GM12878 (cell line): ENCODE measurements at regions not wholly inside any gene's neighbourhood (a gene's known extent, or its start where the extent isn't known, plus 50 kb on each side); places are given as distances from the start of the nearest gene placed in this dataset.

Experiments used
- CTCF ChIP-seq, 3 experiments: IDR thresholded peaks in 2 of 3; conservative IDR thresholded peaks in 1 of 3; 2 replicates each; pipeline ENCODE4 v1.5.1; 2011; ENCODE audit warnings: low read depth in 3 of 3, low read length in 3 of 3, mild to moderate bottlenecking in 3 of 3, control low read depth in 2 of 3, moderate library complexity in 2 of 3, inconsistent platforms in 1 of 3, mixed read lengths in 1 of 3; ENCODE audit not compliant: control insufficient read depth in 2 of 3, insufficient read depth in 1 of 3; ENCODE audit errors: extremely low read depth in 1 of 3
- EP300 ChIP-seq, 2 experiments: fragments of 150-350 bp in 1 of 2; IDR thresholded peaks; 2 replicates each; pipeline ENCODE4 v1.6.1; 2011 to 2012; ENCODE audit warnings: low read depth in 2 of 2, low read length in 2 of 2, borderline replicate concordance in 1 of 2, improper control_type of control experiment in 1 of 2, inconsistent platforms in 1 of 2; ENCODE audit not compliant: control insufficient read depth in 1 of 2
- POLR2AphosphoS5 ChIP-seq: IDR thresholded peaks from 2 replicates; pipeline ENCODE4 v1.6.1; 2011; ENCODE audit warnings: mild to moderate bottlenecking, low read length, inconsistent platforms
- ZNF207 ChIP-seq: fragments of 450-650 bp; IDR thresholded peaks from 2 replicates; pipeline ENCODE4 v1.6.1; 2014; ENCODE audit warnings: antibody characterized with exemption, mild to moderate bottlenecking, borderline replicate concordance

DNA sequence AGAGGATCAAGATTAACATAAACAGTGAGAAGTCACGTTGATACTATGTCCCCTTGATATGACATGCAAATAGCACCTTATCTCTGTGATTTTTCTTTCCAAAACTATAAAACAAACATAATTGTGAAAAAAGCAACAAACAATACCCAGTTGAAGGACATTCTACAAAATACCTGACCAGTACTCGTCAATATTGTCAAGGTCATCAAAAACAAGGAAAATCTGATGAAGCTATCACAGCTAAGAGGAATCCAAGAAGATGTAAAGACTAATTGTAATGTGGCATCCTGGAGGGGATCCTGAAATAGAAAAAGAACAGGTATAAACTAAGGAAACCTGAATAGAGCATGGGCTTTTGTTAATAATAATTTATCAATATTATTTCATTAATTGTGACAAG, 321.5 kb upstream of the MAP2 start:
- TF ChIP-seq CTCF (IDR thresholded peaks at IDR 0.05 in 2 of 3, conservative IDR thresholded peaks at IDR 0.05 in 1 of 3; ENCODE audit: control insufficient read depth in 2 of 3, extremely low read depth in 1 of 3, insufficient read depth in 1 of 3, low read depth in 3 of 3, low read length in 3 of 3) = no peak
- TF ChIP-seq EP300 (IDR thresholded peaks at IDR 0.05; ENCODE audit: borderline replicate concordance in 1 of 2, control insufficient read depth in 1 of 2, low read depth in 2 of 2, low read length in 2 of 2) = no peak
- no peak for TF ChIP-seq POLR2AphosphoS5
- TF ChIP-seq ZNF207 = no peak
